GM10248 (cell line): ENCODE measurements at regions not wholly inside any gene's neighbourhood (a gene's known extent, or its start where the extent isn't known, plus 50 kb on each side); places are given as distances from the start of the nearest gene placed in this dataset.

Experiments
- CTCF ChIA-PET: fragments of 300-600 bp; sonication (Branson Sonifier 250); formaldehyde crosslinking; extraction: SDS; loops from one replicate; lab custom pipeline; 2021; ENCODE audit warnings: antibody characterized with exemption; lab: Yijun Ruan, JAX
- POLR2A ChIA-PET: fragments of 350-650 bp; sonication (Branson Sonifier 250); formaldehyde crosslinking; extraction: SDS; loops from one replicate; lab custom pipeline; 2020; ENCODE audit warnings: antibody characterized with exemption; lab: Yijun Ruan, JAX
- DNase-seq: peaks from one replicate; pipeline ENCODE4 v3.0.0; 2012; ENCODE audit errors: extremely low spot score
- TF ChIP-seq, protein P1 (sequence below): IDR thresholded peaks from 2 replicates; pipeline ENCODE4 v1.5.1; 2012; ENCODE audit warnings: mild to moderate bottlenecking, low read depth; ENCODE audit errors: extremely low read depth, missing control alignments, control extremely low read depth

DNA sequence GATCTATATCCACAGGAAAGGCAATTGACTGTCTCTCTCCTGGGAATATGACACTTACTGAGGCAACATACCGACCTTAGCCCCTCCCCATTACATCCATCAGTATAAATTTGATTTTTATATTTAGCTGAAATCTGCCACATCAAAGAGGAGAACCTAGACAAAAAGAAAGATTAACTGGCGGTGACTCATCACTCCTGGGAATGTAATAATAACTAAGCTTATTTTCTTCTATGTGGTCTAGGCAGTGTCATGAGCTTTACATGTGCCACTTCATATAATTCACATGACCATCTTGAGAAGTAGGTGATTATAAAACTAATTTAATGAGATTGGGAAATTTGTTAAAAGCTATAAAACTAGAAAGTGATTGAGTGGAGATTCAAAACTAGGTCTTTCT lies 520.0 kb upstream of the HS3ST5 start:
- DNase-seq, result no peak
- ChIA-PET POLR2A (no interaction called here), CTCF (interaction anchor here (1.1 to 1.3 kb wide), 2 partner anchors 9 to 11 kb away, joined by 3 to 4 read pairs; no protein-coding TSS in a partner anchor)
- TF ChIP-seq, protein P1, sequence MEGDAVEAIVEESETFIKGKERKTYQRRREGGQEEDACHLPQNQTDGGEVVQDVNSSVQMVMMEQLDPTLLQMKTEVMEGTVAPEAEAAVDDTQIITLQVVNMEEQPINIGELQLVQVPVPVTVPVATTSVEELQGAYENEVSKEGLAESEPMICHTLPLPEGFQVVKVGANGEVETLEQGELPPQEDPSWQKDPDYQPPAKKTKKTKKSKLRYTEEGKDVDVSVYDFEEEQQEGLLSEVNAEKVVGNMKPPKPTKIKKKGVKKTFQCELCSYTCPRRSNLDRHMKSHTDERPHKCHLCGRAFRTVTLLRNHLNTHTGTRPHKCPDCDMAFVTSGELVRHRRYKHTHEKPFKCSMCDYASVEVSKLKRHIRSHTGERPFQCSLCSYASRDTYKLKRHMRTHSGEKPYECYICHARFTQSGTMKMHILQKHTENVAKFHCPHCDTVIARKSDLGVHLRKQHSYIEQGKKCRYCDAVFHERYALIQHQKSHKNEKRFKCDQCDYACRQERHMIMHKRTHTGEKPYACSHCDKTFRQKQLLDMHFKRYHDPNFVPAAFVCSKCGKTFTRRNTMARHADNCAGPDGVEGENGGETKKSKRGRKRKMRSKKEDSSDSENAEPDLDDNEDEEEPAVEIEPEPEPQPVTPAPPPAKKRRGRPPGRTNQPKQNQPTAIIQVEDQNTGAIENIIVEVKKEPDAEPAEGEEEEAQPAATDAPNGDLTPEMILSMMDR, result no peak

GRCh38 chr6:114862064-114862463 lies 519.2 kb upstream of the HS3ST5 start:
- ChIA-PET POLR2A (no interaction called here), CTCF (interaction anchor here (1.3 to 3.2 kb wide), 2 partner anchors 8 to 15 kb away, joined by 4 to 10 read pairs; no protein-coding TSS in a partner anchor)
- TF ChIP-seq, protein P1, result no peak
- no peak for DNase-seq

- CTCF ChIA-PET, result no interaction called here
- POLR2A ChIA-PET, result no interaction called here
- TF ChIP-seq, protein P1, result no peak
- no peak for DNase-seq
Observed at GRCh38 chr6:114844359-114844758, 501.5 kb upstream of the HS3ST5 start.

DNA sequence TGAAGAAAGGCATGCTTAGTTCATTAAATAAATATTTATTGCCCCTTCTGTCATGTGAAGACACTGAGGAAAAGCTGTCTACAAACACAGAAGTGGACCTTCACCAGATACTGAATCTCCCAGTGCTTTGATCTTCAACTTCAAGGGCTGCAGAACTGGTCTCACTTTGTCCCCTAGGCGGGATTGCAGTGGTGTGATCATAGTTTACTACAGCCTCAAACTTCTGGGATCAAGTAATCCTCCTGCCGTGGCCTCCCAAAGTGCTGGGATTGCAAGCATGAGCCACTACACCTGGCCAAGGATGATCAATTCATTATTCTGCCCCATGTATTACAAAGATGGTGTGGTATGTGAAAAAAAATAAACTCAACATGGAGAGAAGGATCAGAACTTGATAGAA lies 496.2 kb upstream of the HS3ST5 start:
- DNase-seq, result no peak
- ChIA-PET POLR2A (no interaction called here), CTCF (interaction anchor here (2.1 kb wide), 1 partner anchor 13 kb away, joined by 4 read pairs; no protein-coding TSS in a partner anchor)
- TF ChIP-seq, protein P1, result no peak

DNA sequence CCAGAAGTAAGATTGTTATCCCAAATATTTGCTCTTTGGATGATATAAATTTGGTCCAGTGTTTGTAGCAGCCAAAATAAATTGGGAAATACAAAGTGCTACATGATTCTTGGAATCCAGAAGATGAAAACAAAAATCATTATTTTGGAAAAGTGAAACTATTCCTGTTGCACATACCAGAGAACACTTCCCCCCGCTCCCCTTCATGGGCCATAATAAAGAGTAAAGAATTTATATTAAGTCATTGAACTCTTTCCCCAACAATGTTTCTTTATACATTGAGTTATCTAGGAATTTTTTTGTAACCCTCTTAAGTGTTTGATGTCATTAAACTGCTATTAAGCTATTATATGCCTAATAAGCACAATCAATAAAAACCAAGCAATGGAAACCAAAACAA lies 490.4 kb upstream of the HS3ST5 start:
- POLR2A ChIA-PET, result no interaction called here
- TF ChIP-seq, protein P1, result no peak
- no peak for DNase-seq
- CTCF ChIA-PET, result interaction anchor here (1.3 kb wide), 1 partner anchor 41 kb away, joined by 3 read pairs; no protein-coding TSS in a partner anchor

- DNase-seq, result no peak
- POLR2A ChIA-PET, result no interaction called here
- CTCF ChIA-PET, result interaction anchor here (1.4 kb wide), 1 partner anchor 37 kb away, joined by 3 read pairs; no protein-coding TSS in a partner anchor
- TF ChIP-seq, protein P1, result no peak
Observed at GRCh38 chr6:114830515-114830914, 487.7 kb upstream of the HS3ST5 start.
